GM23248 (cell line): ENCODE measurements at regions not wholly inside any gene's neighbourhood (a gene's known extent, or its start where the extent isn't known, plus 50 kb on each side); places are given as distances from the start of the nearest gene placed in this dataset.

Experiments used
- DNase-seq: peaks from one replicate; pipeline ENCODE4 v3.0.0-alpha.2; 2015
- H2AFZ ChIP-seq: fragments of 200-600 bp; sonication (generic); 2 replicates; pipeline ENCODE4 v1.6.1; 2016; ENCODE audit warnings: antibody characterized with exemption
- H3F3A ChIP-seq: fragments of 200-600 bp; sonication (generic); 2 replicates; pipeline ENCODE4 v1.6.1; 2016; ENCODE audit warnings: mild to moderate bottlenecking, antibody characterized with exemption, mixed run types; ENCODE audit not compliant: insufficient read depth
- H3K27ac ChIP-seq: fragments of 200-600 bp; sonication (generic); 2 replicates; pipeline ENCODE4 v1.5.1; 2016; ENCODE audit warnings: mild to moderate bottlenecking
- H3K27me3 ChIP-seq: fragments of 200-600 bp; sonication (generic); replicated peaks from 2 replicates; pipeline ENCODE4 v1.6.1; 2016; ENCODE audit warnings: mild to moderate bottlenecking; ENCODE audit not compliant: insufficient read depth
- H3K36me3 ChIP-seq: fragments of 200-600 bp; sonication (generic); 2 replicates; pipeline ENCODE4 v1.6.1; 2016; ENCODE audit warnings: low read depth, mild to moderate bottlenecking
- H3K4me1 ChIP-seq: fragments of 200-600 bp; sonication (generic); 2 replicates; pipeline ENCODE4 v1.6.1; 2016; ENCODE audit warnings: mild to moderate bottlenecking; ENCODE audit not compliant: insufficient read depth
- H3K4me2 ChIP-seq: fragments of 200-600 bp; sonication (generic); one replicate; pipeline ENCODE4 v1.6.1; 2016; ENCODE audit warnings: mild to moderate bottlenecking; ENCODE audit not compliant: unreplicated experiment
- H3K4me3 ChIP-seq: fragments of 200-600 bp; sonication (generic); 2 replicates; pipeline ENCODE4 v1.5.1; 2016; ENCODE audit warnings: mild to moderate bottlenecking
- H3K79me2 ChIP-seq: fragments of 200-600 bp; sonication (generic); 2 replicates; pipeline ENCODE4 v1.6.1; 2016; ENCODE audit warnings: mild to moderate bottlenecking; ENCODE audit not compliant: insufficient read depth
- H3K9ac ChIP-seq: fragments of 200-600 bp; sonication (generic); 2 replicates; pipeline ENCODE4 v1.6.1; 2016; ENCODE audit warnings: mild to moderate bottlenecking
- H3K9me2 ChIP-seq: fragments of 200-600 bp; sonication (generic); 2 replicates; pipeline ENCODE4 v1.6.1; 2016; ENCODE audit warnings: mixed run types, mild to moderate bottlenecking, moderate library complexity; ENCODE audit not compliant: insufficient read depth
- H3K9me3 ChIP-seq: fragments of 200-600 bp; sonication (generic); one replicate; pipeline ENCODE4 v1.6.1; 2017; ENCODE audit warnings: low read depth
- H4K20me1 ChIP-seq: fragments of 200-600 bp; sonication (generic); 2 replicates; pipeline ENCODE4 v1.6.0; 2016; ENCODE audit not compliant: insufficient read depth
- EZH2 ChIP-seq: fragments of 200-600 bp; sonication (generic); IDR thresholded peaks from 2 replicates; pipeline ENCODE4 v1.6.1; 2018; ENCODE audit warnings: antibody characterized with exemption, mild to moderate bottlenecking; ENCODE audit not compliant: insufficient read depth, poor library complexity, severe bottlenecking
- EZH2phosphoT487 ChIP-seq: fragments of 200-600 bp; sonication (generic); IDR thresholded peaks from 2 replicates; pipeline ENCODE4 v1.6.1; 2018; ENCODE audit warnings: antibody characterized with exemption, moderate library complexity, mild to moderate bottlenecking, low read depth; ENCODE audit not compliant: insufficient read depth
- WGBS, 2 experiments: methylation state at CpG; one replicate each; pipeline ENCODE4 v1.1.6; 2015 to 2017; ENCODE audit warnings: low lambda C conversion rate in 2 of 2, low coverage in 1 of 2; ENCODE audit errors: missing lambda C conversion rate in 2 of 2; 5-methylcytosine and 5-hydroxymethylcytosine counted together
- in situ Hi-C: fragments of 300-500 bp; cut with MboI; formaldehyde crosslinking; loops from 2 replicates; pipeline ENCODE4 v1.15.0; 2020

- WGBS, 2 experiments: 35 to 38% methylated on average over 9 of the region's 9 CpGs
- H3K27ac ChIP-seq: no peak overlapping the region
- no peaks in the 10 kb centered on the region for H3F3A ChIP-seq
- TF ChIP-seq EZH2: no peak
- no peak for TF ChIP-seq EZH2phosphoT487
- H3K4me2 ChIP-seq: no peak overlapping the region
- H2AFZ ChIP-seq: no peak overlapping the region
- no peaks in the 10 kb centered on the region for H4K20me1 ChIP-seq
- no peaks in the 10 kb centered on the region for H3K36me3 ChIP-seq
- H3K79me2 ChIP-seq: no peaks in the 10 kb centered on the region
- no peaks in the 10 kb centered on the region for H3K4me1 ChIP-seq
- H3K9me3 ChIP-seq: no peaks in the 10 kb centered on the region
- no peak overlapping the region for H3K4me3 ChIP-seq
- DNase-seq: no peak
- H3K9ac ChIP-seq: no peak overlapping the region
- in situ Hi-C loops: no loop called here
- H3K9me2 ChIP-seq: no peaks in the 10 kb centered on the region
- H3K27me3 ChIP-seq: no peaks in the 10 kb centered on the region
These were observed 355.1 kb upstream of the MYT1L start for GRCh38 chr2:2686222-2686621.

DNA sequence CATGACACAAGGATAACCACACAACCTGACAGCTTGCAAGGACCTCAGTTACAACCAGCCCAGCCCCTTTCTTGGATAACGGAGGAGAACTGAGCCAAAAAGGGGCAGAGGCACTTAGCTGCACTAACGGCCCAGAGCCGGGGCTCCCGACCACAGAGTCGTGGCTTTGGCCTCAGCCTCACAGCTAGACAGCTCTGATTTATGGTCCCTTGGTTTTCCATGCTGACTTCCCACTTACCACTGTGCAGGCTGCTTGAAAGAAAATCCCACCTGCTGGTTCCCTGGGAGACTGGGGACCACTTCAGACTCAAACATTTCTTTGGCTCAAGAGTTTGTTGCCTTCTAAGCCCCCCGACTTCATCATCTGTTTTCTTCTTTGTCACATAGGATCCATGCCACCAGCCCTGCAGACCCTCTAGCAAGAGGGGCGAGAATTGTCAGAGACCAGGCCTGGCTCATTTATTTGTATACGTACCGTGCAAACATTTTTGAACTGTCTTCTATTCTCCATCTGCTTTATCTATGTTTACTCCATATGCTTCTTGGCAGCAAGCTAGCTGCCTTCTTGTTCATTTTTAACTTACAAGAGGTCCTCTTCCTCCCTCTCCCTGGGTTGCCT, 352.6 kb upstream of the MYT1L start:
- H3F3A ChIP-seq: no peaks in the 10 kb centered on the region
- H3K36me3 ChIP-seq: no peaks in the 10 kb centered on the region
- H3K4me3 ChIP-seq: no peak overlapping the region
- no peak overlapping the region for H2AFZ ChIP-seq
- H3K9ac ChIP-seq: no peak overlapping the region
- H3K9me3 ChIP-seq: no peaks in the 10 kb centered on the region
- no peak overlapping the region for H3K27ac ChIP-seq
- no peaks in the 10 kb centered on the region for H3K4me1 ChIP-seq
- no peaks in the 10 kb centered on the region for H3K79me2 ChIP-seq
- no peak for DNase-seq
- TF ChIP-seq EZH2phosphoT487 (no peak), EZH2 (no peak)
- no peak overlapping the region for H3K4me2 ChIP-seq
- H4K20me1 ChIP-seq: no peaks in the 10 kb centered on the region
- in situ Hi-C loops: no loop called here
- WGBS, 2 experiments: 16 to 20% methylated on average over 9 of the region's 9 CpGs
- H3K27me3 ChIP-seq: no peaks in the 10 kb centered on the region
- no peaks in the 10 kb centered on the region for H3K9me2 ChIP-seq

DNA sequence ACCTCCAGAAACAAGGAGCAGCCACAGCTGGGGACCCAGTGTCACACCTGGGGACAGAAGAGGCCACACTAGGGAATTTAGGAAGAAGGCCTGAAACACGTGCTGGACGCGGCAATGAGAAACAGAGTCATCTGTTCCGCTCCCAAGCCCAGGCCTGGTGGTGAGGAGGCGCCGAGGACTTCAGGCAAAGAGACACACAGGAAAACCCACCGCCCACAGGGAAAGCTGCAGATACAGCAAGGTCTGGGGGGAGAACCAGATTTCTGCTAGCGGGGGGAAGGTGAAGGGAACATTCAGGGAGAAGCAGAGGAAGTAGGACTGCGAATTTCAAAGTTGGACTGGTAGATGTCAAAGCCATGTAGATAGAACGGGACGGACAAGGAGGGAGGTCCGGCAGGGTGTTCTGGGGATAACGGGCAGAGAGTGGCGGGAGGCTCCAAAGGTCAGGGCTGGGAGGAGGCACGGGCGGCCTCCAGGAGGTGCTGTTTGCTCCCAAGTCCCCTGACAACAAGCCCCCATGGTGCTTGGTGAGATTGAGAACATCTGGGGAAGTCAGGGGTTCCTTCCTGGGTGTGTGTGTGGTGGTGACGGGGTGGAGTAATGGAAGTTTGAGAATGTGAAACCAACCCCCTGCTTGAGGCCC, 351.7 kb upstream of the MYT1L start:
- Histone ChIP-seq H3K9me3 (no peaks in the 10 kb centered on the region), H4K20me1 (no peaks in the 10 kb centered on the region), H3K36me3 (no peaks in the 10 kb centered on the region), H3K4me3 (no peak overlapping the region), H3K9me2 (no peaks in the 10 kb centered on the region), H3F3A (no peaks in the 10 kb centered on the region), H2AFZ (no peak overlapping the region), H3K4me1 (no peaks in the 10 kb centered on the region), H3K79me2 (no peaks in the 10 kb centered on the region), H3K9ac (no peak overlapping the region), H3K27me3 (no peaks in the 10 kb centered on the region), H3K27ac (no peak overlapping the region), H3K4me2 (no peak overlapping the region)
- in situ Hi-C loops: no loop called here
- DNase-seq: no peak
- no peak for TF ChIP-seq EZH2
- TF ChIP-seq EZH2phosphoT487: no peak
- 51 to 54% methylated on average over 17 of the region's 17 CpGs for WGBS, 2 experiments

GRCh38 chr2:2681711-2682251, 350.7 kb upstream of the MYT1L start:
- Histone ChIP-seq H3K4me3 (no peak overlapping the region), H3K27ac (no peak overlapping the region), H3K79me2 (no peaks in the 10 kb centered on the region), H4K20me1 (no peaks in the 10 kb centered on the region), H3K27me3 (no peaks in the 10 kb centered on the region), H3K9me3 (no peaks in the 10 kb centered on the region), H3K9ac (no peak overlapping the region), H3K4me2 (no peak overlapping the region), H3K36me3 (no peaks in the 10 kb centered on the region), H2AFZ (no peak overlapping the region), H3F3A (no peaks in the 10 kb centered on the region), H3K4me1 (no peaks in the 10 kb centered on the region), H3K9me2 (no peaks in the 10 kb centered on the region)
- DNase-seq: no peak
- WGBS, 2 experiments: 39 to 41% methylated on average over 16 of the region's 16 CpGs
- in situ Hi-C loops: no loop called here
- TF ChIP-seq EZH2 (no peak), EZH2phosphoT487 (no peak)
